GM18508 (cell line): ENCODE measurements at regions not wholly inside any gene's neighbourhood (a gene's known extent, or its start where the extent isn't known, plus 50 kb on each side); places are given as distances from the start of the nearest gene placed in this dataset.

ENCODE experiments used
- ATAC-seq: cut with Tn5 transposase; IDR thresholded peaks from one replicate; pipeline ENCODE4 v1.9.1; 2021; ENCODE audit warnings: moderate number of reproducible peaks; ENCODE audit not compliant: insufficient read depth, unreplicated experiment

DNA sequence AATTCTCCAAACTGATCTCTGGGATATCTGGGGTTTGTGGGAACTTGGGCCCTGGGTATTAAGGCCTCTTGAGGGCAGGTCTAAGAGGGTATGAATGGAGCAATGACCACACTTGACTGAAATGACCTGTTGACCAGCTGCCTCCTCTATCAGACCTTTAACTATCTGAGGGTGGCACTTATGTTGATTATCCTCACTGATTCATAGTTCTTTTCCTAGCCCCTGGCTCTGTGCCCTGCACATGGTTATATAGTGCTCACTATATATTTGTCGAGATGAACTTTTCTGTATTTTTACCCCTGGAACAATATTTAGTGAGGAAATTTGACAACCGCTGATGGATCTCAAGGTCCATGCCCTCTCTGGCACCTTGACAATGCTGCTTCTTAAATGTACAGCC is 305.5 kb upstream of the PLET1 start:
- ATAC-seq = no peak

DNA sequence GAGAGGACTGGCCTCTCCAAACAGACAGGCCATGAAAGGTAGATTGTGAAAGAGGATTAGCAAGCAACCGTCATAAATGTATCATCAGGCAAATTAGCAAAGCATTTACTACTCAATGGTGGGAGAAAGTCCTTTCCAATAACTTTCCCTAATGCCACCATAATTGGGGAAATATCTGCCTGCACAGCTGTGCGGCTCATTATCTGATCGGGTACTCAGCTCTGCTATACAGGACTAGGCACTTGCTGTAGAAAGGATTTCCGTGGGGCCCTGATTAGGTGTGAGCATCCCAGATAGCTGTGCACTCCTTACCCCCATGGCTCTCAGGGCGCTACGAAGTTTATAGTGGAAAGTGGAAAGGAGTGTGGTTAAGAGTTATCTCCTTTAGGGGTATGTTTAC is 309.7 kb upstream of the PLET1 start:
- no peak for ATAC-seq

DNA sequence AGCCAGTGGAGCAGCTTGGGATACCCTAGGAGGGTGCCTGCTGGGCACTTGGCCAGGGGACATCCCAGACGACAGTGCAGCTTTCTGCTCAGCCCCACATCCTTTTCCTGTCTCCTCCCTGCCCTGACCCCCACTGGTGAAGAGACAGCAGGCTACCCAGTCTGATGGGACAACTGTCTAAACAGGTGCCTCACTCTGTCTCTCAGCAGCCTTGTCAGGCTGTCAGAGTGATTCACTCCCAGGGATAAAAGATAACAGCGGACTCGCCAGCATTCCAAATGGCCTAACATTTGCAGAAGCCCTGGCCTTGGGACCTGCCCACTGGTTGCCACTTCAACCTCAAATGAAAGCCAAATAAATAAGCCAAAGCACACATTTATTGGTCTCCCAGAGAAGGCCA is 318.6 kb upstream of the PLET1 start:
- ATAC-seq = no peak

DNA sequence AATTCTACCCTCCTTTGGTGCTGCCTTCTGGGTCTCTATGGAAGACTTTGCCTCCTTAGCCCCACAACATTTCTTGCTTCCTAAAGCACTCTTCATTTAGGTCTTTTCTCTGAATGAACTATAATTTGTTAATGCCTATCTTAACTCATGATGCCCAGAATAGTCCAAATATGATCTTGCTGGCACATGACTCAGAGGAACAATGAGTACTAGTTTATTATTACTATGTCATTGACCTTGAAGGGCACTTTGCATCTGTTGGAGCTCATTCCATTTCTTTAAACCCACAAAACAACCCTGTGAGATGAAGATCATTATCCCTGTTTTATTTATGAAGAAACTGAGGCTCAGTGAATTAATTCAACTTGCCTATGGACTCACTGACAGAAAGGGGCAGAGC is 320.2 kb upstream of the PLET1 start:
- no peak for ATAC-seq

DNA sequence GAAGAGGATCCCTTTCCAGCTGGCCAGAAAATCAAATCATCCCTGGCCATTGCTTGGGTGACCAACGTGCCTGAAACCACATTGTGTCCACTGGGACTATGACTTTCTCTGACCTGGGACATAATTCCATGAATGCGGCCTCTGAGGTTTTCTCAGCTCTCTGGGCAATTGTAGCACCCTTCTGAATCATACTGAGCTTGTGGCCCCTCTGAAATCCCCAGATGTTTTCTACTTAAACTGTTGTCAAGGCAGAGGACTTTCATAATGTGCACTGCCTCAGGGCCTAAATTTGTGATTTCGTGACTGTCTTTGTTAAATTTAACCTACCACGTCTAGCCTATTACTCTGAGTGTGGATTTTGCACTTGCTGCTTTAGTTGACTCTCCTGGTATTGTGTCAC is 321.1 kb upstream of the PLET1 start:
- ATAC-seq = no peak

DNA sequence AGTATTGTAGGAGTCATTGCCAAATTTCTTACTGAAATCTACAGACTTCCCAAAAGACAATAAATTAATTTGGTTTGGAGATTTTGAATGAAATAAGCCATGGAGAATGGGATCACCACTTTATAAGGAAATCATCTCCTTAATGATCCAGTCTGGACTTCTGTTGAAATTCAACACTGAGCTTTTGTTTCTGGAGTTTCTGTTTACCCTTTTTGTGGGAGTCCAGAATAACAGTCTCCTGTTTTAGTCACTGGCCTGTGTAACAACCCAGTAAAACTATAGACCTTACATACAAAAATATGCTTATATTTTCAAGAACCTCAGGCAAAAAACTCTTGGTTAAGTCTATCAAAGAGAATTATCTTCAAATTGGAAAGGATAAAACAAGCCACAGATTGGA is 321.7 kb upstream of the PLET1 start:
- no peak for ATAC-seq

DNA sequence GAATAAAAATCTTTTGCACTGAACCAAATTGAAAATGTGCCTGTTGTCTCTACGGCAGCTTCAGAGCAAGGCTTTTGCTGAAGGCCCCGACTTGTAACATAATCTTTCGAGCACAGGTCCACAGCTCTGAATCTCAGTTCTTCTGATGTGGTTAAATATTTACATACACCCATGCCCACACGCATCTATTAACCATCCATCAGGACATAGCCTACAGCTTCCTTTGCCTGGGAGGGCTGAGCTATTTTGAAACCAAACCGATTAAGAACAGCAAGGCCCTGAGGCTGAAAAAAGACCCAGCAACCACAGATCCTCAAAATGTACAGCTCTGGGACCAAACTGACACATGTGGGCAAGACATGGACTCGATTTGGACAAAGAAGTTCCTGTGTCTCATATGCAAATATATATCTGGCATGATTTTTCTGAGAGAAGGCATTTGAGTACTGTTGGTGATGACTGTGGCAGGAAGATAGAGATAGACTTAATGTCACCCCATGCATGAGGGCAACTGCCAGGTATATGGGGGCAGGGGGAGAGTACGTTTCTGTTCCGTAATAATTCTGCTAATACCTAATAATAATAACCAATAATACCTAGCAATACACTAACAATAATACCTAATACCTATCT is 322.7 kb upstream of the PLET1 start:
- ATAC-seq = peak; percentile 83

DNA sequence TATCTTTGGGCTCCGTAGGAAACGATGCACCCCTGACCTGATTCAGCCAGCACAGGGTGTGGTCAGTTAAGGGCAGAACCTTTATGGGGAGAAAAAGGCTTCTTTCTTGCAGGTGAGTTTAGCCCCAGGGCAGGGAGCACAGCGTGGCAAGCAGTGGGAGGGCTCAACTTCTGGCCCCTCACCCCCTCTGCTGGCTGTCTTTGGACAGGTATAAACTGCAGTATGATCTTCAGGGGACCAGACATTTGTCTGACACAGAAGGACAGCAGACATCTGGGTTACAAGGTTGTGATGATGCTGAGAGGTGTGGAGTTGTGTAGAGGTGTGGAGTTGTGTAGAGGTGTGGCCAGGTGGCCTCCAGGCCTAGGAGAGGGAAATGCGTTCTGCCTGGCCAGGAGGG is 324.0 kb upstream of the PLET1 start:
- no peak for ATAC-seq

DNA sequence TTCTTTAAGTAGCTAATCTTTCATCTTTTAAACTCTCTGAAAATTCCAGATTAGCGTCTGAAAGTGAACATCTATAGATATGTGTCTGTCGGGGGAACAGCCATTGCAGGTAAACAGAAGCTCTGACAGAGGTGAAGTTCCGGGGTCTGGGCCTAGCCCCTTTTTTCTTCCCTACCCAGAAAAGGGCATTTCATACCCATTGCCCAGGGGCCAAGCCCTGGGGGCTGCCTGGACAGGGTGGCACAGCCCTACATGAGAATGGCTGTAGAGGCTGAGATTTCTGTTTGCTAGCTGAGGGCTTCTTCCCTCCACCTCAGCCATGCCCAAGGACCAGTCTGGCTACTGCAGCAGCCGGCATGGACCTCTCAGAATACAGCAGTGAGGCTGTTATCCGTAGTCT is 327.0 kb upstream of the PLET1 start:
- no peak for ATAC-seq

DNA sequence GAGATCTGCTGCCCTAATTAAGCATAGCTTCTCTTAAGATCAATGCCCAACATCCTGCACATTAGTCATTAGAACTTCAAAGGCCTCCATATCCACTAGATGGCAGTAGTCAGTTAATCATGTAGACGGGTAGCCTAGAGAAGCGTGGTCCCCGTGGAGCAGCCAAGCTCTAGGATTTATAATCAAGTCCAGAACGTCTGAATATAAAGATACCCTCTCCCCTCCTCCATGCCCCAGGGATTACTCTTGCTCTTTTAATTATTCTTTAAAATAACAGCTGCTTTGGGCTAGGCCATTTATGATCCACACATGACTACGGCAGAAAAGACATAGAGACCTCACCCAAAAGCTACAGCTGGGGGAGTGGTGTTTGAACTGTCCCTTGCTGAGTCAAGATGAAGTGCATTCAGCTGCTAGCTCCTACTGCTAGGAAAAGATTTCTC is 327.6 kb upstream of the PLET1 start:
- ATAC-seq = no peak

DNA sequence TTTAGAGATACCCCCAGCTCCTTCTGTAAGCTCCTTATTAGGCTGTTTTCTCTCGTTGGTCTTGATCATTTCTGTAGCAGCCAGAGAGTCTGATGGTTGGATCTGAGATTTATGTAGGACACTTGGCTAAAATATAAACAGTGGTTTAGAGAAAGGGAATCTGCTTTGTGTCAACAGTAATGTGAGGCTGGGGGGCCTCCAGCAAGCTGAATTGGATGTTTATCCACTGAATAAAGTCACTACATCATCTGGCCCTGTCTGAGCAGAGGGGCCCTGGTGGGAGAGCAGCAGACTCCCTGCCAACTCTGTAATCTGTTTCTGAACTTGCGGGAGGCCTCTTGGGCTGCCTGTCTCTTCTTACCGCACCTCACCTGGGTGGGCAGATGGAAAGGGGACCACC is 328.5 kb upstream of the PLET1 start:
- no peak for ATAC-seq

DNA sequence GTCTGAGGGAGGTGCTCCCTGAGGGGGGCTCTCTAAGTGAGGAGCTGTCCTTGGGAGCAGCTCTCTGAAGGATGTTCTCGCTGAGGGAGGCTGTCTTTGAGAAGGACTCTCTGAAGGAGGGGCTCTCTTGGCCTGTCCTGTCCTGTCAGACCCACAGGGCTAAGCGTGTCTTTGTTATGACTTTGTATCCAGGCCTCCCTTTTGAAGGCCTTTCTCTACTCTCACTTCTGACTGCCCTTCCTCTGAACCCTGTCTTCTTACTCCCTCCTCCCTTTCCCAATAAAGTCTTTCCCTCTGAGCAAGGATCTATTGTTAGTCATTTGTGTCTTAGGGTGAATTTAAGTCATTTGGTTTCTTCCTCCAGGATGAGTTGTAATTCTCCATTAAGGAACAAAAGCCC is 330.1 kb upstream of the PLET1 start:
- no peak for ATAC-seq

DNA sequence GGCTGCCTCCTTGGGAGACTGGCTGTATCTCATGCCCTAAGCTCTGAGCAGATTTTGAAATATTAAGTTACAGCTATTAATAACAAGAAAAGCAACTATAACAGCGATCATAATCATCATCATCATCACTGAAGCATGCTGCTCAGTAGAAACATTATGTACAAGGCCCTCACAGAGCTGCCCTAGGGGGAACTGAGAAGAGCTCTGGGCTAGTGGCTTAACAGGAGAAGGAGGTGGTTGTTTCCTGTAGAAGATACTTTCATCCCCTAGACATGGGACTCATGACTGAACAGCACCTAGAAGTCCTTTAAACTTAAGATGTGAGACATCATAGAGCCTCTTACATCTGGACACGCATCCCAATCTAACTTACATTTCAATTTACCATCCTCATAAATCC is 332.8 kb upstream of the PLET1 start:
- no peak for ATAC-seq

DNA sequence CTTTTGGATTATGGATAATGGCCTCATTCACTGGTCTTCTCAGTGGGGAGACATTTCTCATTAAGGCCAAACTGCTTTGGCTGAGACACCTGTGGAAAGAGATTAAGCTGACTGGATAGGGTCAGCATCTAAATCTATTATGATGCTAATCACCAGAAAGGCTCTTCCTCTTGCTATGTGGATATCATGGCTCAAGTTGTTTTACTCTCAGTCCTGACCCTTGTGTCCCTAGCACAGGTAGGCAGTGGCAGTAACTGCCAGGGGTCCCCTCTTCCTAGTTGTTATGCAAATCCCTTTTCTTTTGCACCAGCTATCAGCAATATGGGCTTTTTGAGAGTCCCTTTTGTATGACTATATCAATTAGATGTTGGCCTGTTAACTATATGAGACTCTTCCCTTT is 335.7 kb upstream of the PLET1 start:
- no peak for ATAC-seq

DNA sequence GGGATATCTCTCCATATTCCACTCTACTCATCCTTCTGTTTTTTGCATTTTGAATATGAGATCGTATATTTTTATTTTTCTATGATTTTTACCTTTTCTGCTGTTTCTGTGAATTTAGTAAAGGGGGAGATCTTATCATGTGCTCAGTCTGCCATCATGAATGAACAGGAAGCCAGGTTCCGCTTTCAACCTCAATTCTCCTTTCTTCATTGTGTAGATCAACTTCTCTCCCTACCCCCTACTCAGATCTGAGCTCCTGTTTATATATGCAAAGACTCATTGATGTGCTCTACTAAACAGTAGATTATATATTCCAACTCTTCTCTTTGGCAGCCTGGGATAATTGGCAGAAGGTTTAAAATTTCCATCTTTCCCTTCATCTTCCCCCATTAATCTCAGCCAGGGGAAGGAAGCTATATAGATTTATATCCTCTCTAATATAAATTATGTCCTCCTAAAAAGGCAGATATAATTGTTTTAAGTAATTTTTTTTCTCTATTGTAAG is 336.7 kb upstream of the PLET1 start:
- no peak for ATAC-seq

DNA sequence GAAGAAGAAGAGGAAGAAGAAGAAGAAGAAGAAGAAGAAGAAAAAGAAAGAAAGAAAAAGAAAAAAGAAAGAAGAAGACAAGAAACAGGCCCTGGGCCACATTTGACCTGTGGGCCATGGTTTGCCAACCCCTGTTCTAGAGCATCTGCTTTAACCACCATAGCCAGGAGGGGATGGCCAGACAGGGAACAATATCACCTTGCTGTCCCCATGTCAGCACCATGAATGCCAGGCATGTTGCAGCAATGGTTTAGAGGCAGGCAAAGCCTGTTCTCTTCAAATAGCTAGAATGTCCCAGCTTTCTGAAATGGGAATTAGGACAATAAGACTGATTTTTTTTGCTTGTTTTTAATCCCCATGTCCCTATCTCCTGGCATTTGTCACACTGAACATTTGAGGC is 338.6 kb upstream of the PLET1 start:
- no peak for ATAC-seq

DNA sequence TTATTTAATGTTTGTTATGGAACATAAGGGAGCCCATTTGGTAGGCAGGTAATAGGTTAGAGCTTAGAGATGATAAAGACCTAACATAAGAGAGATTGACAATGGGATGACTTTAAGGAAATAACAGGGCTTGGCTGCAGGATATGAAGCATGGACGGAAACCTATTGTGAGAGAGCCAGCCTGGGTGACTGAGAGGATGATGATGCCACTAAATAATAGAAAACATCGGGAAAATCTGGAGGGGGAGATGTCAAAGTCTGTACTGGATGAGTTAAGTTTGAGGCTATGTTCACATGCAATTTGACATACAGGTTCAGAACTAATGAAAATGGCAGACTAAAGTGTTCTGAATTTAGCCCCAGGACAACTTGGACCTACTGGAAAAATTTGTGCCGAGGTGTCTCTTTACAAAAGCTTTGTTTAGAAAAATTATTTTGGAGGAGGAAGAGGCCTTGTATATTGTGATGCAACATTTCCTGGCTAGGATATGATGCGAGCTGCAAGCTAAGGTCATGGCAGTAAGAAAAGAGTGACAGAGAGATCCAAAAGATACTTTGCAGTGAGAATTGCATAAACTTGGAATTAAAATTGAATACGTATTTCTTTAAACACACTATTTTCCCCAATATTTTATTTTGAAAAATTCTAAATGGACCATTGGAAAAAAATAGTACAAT is 339.3 kb upstream of the PLET1 start:
- ATAC-seq = no peak

DNA sequence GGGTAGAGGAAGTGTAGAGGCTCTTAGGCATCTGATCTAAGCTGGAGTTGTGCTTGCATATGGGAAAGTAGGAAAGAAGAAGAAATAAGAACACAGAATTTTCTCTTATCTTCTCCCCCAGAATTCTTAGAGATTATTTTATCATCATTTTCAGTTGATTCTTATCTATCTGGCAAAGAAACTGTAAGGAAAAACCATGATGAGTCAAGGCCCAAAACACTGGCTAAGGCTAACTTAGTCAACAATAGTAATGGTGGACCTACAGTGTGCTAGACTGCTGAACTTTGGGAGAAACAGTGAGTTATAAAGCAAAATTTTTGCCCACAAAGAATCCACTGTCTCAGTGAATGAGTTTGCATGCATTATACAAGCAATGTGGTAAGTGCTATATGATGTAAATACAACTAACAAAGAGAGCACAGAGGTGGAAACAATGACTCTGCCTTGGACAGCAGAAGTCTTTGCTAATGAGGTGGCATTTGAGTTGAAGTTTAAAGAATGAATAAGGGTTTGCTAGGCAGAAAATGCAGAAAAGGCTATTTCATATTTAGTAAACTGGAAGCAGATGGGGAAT is 344.5 kb upstream of the PLET1 start:
- ATAC-seq = no peak

DNA sequence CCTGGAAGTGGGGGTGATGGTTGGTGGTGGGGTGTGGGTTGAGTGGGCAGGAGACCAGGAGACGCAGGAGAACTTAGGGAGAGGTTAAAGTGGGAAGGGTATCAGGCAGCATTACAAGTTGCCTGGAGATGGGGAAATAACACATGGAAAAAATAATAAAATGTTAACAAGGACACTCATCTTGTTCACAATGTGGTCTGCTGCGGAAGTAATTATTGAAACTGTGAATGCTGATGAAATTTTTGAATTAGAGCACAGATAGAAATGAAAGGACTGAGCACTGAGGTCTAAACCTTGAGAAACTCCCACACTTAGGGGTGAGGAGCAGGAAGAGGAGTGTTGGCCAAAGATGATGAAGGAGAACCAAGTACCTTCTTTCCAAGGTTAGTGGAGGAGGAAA is 346.0 kb upstream of the PLET1 start:
- no peak for ATAC-seq

DNA sequence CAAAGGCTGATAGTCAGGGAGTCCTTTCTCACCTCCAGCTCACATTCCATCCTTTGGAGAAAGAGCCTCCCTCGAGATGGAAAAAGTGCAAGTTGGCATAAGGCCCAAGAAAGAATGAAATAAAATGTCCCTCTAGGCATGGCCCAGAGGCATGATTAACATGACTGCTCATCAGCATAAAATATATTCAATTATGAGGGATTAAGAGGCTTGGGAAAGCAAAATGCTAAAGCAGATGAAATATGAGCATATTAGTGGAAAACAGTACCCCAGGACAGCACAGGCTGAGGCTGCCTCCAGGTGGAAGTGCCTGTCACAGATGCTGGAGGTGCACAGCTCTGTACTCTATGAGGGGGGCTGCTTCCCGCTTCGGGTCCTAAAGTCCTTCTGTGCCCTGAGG is 347.8 kb upstream of the PLET1 start:
- no peak for ATAC-seq

DNA sequence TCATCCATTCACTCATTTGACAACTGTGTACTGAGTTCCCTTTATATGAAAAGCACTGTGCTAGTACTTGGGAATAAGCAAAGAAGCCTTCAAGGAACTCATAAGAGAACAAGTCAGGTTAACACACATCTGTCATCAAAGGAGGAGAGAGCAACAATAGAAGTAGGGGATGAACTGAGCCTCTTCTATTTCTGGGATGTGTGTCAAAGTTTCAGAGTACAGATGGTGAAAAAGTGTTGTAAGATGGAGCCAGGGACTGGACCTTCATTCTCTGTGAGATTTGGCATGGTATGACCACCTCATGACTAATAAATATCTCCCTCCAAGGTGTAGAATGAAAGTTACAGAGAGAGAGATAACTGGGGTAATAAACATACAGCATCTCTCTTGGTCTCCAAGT is 349.8 kb upstream of the PLET1 start:
- ATAC-seq = no peak
